HUES6 (cell line): ENCODE measurements at regions not wholly inside any gene's neighbourhood (a gene's known extent, or its start where the extent isn't known, plus 50 kb on each side); places are given as distances from the start of the nearest gene placed in this dataset.

Experiments used
- H3K27ac ChIP-seq: 2 replicates; pipeline ENCODE4 v1.7.0; 2013; ENCODE audit warnings: low read depth, mild to moderate bottlenecking, low read length, inconsistent platforms
- H3K27me3 ChIP-seq: 2 replicates; pipeline ENCODE4 v1.6.1; 2013; ENCODE audit warnings: low read length; ENCODE audit not compliant: control insufficient read depth, insufficient read depth
- H3K36me3 ChIP-seq: 2 replicates; pipeline ENCODE4 v1.6.1; 2013; ENCODE audit warnings: low read length; ENCODE audit not compliant: control insufficient read depth, insufficient read depth
- H3K4me1 ChIP-seq: 2 replicates; pipeline ENCODE4 v1.6.1; 2013; ENCODE audit warnings: low read length; ENCODE audit not compliant: control insufficient read depth, insufficient read depth
- H3K4me3 ChIP-seq: 2 replicates; pipeline ENCODE4 v1.5.1; 2013; ENCODE audit warnings: low read depth, low read length
- H3K9ac ChIP-seq: one replicate; pipeline ENCODE4 v1.6.1; 2013; ENCODE audit warnings: mild to moderate bottlenecking, low read length
- H3K9me3 ChIP-seq: 2 replicates; pipeline ENCODE4 v1.6.1; 2013; ENCODE audit warnings: low read depth, low read length; ENCODE audit not compliant: control insufficient read depth, insufficient read depth

DNA sequence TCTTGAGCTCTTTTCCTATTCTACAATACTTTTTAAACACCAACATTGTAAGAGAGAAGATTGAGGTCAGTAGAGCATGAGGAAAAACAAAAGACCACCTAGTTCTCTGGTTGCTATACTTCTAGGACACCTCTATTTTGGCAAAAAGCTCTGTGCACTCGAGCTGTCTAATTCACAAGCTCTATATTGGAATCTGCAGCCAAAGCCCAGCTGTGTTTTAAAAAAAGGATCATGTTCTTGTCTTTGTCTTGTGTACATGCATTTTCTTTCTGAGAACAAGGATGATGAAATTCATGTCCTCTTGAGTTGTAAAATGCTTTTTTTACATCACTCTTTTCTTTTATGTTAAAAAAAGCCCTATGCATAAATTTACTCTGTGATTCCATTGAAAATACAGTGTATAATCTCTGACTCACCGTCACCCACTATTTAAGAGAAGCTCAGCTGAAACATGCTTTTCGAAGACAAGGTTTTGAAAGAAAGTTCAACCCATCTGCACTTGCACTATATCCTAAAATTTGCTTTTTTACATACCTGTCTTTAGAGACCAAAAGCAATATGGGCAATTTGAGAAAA is 215.5 kb upstream of the VSTM2A start:
- H3K9me3 ChIP-seq = peaks cover 20% of the 10 kb centered on the region
- H3K9ac ChIP-seq = no peak overlapping the region
- H3K4me3 ChIP-seq = no peak overlapping the region
- no peak overlapping the region for H3K27ac ChIP-seq
- H3K36me3 ChIP-seq = no peaks in the 10 kb centered on the region
- H3K27me3 ChIP-seq = no peaks in the 10 kb centered on the region; the same call in 1 of the 2 replicates
- no peaks in the 10 kb centered on the region for H3K4me1 ChIP-seq

DNA sequence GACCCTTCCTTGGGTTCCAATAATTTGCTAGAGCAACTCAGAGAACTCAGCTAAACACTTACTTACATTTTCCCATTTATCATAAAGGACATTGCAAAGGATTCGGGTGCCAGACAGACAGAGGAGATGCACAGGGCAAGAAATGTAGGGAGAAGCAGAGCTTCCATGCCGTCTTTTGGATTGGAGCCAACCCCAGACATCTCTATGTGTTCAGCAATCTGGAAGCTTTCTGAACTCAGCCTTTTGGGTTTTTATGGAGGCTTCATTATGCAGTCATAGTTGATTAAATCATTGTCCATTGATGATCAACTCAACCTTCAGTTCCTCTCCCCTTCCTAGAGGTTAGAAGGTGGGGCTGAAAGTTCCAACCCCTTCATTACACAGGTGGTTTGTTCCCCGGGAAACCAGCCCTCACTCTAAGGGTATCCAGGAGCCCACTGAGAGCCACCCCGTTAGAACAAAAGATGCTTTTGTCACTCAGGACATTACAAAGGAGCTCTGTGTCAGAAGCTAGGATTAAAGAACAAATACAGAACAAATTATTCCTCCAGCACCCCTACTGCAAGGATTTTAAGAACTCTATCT is 211.9 kb upstream of the VSTM2A start:
- H3K36me3 ChIP-seq = no peaks in the 10 kb centered on the region
- H3K27me3 ChIP-seq = no peaks in the 10 kb centered on the region; the same call in 1 of the 2 replicates
- peaks cover 10% of the 10 kb centered on the region; the same call in 1 of the 2 replicates for H3K4me1 ChIP-seq
- H3K9ac ChIP-seq = no peak overlapping the region
- H3K27ac ChIP-seq = no peak overlapping the region
- no peaks in the 10 kb centered on the region for H3K9me3 ChIP-seq
- H3K4me3 ChIP-seq = no peak overlapping the region

DNA sequence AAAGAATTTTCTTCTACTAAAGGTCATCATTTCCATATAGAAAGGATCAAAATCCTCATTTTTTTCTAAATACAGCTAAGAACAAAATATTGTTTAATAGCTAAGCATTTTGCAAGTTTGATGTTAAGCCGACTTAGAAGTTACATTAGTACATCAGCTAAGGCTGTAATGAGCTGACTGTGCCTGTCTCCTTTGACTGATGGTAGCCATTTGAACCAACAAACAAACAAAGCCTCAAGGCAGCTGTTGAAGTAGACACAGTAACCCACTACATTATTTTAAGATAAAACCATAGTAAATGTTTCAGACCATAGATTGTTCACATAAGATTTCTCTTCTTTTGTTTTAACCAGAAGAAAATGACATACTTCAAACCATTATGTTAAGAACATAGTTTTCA is 210.9 kb upstream of the VSTM2A start:
- no peak overlapping the region for H3K4me3 ChIP-seq
- no peaks in the 10 kb centered on the region for H3K9me3 ChIP-seq
- H3K27ac ChIP-seq = no peak overlapping the region
- peaks cover 10% of the 10 kb centered on the region; the same call in 1 of the 2 replicates for H3K4me1 ChIP-seq
- H3K9ac ChIP-seq = no peak overlapping the region
- H3K36me3 ChIP-seq = no peaks in the 10 kb centered on the region
- H3K27me3 ChIP-seq = no peaks in the 10 kb centered on the region; the same call in 1 of the 2 replicates

DNA sequence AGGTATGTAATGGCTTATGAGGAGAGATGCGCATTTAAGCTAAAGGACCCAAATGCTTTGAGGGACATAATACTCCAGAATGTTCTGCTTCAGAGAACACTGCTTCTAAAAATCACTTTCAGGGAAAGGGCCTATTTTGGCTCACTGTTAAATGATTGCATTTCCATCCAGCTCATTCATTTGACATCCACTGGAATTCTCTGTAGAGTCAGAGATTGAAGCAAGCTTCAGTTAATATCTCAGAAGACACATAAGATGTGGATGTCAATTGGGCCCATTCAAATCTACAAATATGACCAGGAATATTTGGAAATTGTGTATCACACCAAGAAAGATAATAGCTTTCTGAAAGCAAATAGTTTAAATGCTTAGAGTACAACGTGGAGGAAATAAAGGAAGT is 209.9 kb upstream of the VSTM2A start:
- Histone ChIP-seq H3K9me3 (no peaks in the 10 kb centered on the region), H3K4me1 (peaks cover 10% of the 10 kb centered on the region; the same call in 1 of the 2 replicates), H3K4me3 (no peak overlapping the region)

DNA sequence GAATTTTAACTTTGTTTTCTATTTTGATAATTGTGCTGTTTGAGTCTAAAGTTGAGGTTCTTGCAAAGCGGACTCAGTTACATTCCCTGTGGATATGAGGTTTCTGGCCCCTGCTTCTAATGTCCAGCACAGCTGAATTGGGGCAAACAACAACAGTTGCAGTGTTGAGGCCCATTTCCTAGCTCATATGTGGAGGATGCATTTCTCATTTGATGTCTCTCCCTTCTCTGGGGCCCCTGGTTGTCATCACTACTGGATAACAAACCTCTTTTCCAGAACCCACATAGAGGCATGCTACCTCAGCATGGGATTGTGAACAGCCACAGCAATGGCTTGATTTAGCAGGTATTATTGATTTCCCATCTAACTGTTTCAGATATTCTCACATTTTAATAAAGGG is 208.2 kb upstream of the VSTM2A start:
- H3K9me3 ChIP-seq = no peaks in the 10 kb centered on the region
- no peak overlapping the region for H3K4me3 ChIP-seq
- H3K27me3 ChIP-seq = no peaks in the 10 kb centered on the region
- no peak overlapping the region for H3K27ac ChIP-seq
- no peaks in the 10 kb centered on the region for H3K36me3 ChIP-seq
- peaks cover 10% of the 10 kb centered on the region; the same call in 1 of the 2 replicates for H3K4me1 ChIP-seq
- no peak overlapping the region for H3K9ac ChIP-seq

More for the DNA sequence above, 209.9 kb upstream of the VSTM2A start:
- Histone ChIP-seq H3K36me3 (no peaks in the 10 kb centered on the region), H3K9ac (no peak overlapping the region), H3K27ac (no peak overlapping the region), H3K27me3 (no peaks in the 10 kb centered on the region; the same call in 1 of the 2 replicates)

DNA sequence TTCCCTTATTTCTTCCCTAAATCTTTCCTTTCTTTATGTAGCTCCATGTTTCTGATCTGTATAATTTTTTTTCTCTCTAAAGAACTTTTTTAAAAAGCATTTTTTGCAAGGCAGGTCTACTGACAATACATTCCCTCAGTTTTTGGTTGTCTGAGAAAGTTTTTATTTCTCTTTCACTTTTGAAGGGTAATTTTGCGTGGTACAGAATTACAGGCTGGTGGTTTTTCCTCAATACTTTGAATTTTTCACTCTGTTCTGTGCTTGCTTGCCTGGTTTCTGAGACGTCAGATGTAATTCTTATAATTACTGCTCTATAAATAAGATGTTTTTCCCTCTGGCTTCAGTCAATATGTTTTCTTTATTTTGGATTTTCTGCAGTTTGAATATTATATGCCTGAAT is 205.4 kb upstream of the VSTM2A start:
- no peaks in the 10 kb centered on the region for H3K36me3 ChIP-seq
- no peak overlapping the region for H3K4me3 ChIP-seq
- H3K9me3 ChIP-seq = no peaks in the 10 kb centered on the region
- peaks cover 10% of the 10 kb centered on the region; the same call in 1 of the 2 replicates for H3K4me1 ChIP-seq
- no peaks in the 10 kb centered on the region for H3K27me3 ChIP-seq
- H3K27ac ChIP-seq = no peak overlapping the region
- no peak overlapping the region for H3K9ac ChIP-seq

DNA sequence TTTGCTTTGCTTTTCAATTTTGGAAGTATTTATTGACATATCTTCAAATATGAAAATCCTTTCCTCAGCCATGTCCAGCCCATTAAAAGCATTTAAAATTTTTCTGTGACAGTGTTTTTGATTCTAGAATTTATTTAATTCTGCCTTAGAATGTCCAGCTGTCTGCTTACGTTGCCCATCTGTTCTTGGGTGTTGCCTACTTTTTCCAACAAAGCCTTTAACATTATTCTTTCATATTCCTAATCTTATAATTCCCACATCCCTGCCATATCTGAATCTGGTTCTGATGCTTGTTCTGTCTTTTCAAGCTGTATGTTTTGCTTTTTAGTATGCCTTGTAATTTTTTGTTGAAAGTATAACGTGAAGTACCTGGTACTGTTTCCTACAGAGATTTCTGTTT is 204.7 kb upstream of the VSTM2A start:
- Histone ChIP-seq H3K36me3 (no peaks in the 10 kb centered on the region), H3K4me1 (peaks cover 7% of the 10 kb centered on the region; the same call in 1 of the 2 replicates), H3K4me3 (no peak overlapping the region), H3K27me3 (no peaks in the 10 kb centered on the region), H3K9ac (no peak overlapping the region), H3K27ac (no peak overlapping the region), H3K9me3 (no peaks in the 10 kb centered on the region)

DNA sequence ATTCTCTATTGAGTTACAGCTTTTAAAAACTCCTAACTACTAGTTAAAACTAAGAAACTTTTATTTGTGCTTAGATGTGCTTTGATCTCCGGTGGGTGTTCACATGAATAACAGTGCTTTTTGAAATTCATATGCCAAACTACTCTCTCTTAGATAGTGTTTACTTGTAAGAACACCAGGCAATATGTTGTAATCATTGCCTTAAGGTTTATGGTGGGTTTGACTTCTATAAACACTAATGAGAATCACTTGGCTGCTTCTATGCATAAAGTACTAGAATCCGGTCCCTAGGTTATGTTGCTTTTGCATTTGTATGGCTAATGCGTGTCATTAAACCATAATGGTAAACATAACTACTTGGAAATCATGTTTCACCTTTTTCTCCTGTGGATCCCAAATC is 203.9 kb upstream of the VSTM2A start:
- no peaks in the 10 kb centered on the region for H3K9me3 ChIP-seq
- no peak overlapping the region for H3K4me3 ChIP-seq
- H3K27me3 ChIP-seq = no peaks in the 10 kb centered on the region
- peaks cover under 1% of the 10 kb centered on the region; the same call in 1 of the 2 replicates for H3K4me1 ChIP-seq
- H3K36me3 ChIP-seq = no peaks in the 10 kb centered on the region
- no peak overlapping the region for H3K27ac ChIP-seq
- H3K9ac ChIP-seq = no peak overlapping the region

DNA sequence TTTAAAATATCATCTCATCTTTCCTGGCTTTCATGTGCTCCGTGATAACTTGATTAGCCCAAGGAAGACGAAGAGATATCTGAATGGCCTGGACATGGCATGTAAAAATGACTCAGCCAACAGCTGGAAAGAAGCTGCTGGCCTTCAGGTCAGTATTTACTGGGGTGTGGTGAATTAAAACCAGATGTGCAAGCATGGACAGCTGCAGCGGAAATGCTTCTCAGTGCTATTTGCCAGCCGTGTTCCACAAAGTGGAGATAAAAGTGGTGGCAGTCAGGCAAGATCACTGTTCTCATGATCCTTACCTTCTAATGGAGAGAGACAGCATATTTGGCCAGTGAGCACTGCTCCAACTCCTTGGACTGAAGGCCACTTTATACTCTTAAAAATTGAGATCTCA is 203.1 kb upstream of the VSTM2A start:
- no peak overlapping the region for H3K9ac ChIP-seq
- H3K27ac ChIP-seq = no peak overlapping the region
- no peaks in the 10 kb centered on the region for H3K27me3 ChIP-seq
- H3K4me1 ChIP-seq = no peaks in the 10 kb centered on the region
- no peak overlapping the region for H3K4me3 ChIP-seq
- no peaks in the 10 kb centered on the region for H3K36me3 ChIP-seq
- no peaks in the 10 kb centered on the region for H3K9me3 ChIP-seq

DNA sequence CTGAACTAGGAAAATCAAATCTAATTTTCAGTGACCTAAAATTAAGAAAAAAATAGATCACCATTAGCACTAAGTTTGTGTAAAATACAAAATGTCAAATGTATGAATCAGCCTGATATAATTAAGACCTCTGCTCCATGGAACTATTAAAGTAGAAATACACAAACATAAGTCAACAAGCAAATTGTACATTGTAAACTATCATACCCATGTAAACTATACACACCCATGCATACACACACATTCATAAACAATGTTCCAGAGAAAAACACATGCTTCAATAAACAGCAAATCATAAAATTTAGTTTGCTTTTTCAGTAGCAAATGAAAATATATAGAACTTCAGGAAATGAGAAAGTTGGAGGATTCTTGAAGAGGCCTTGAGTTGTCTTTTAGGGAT is 199.7 kb upstream of the VSTM2A start:
- no peaks in the 10 kb centered on the region for H3K27me3 ChIP-seq
- no peaks in the 10 kb centered on the region for H3K4me1 ChIP-seq
- H3K9ac ChIP-seq = no peak overlapping the region
- H3K4me3 ChIP-seq = no peak overlapping the region
- H3K36me3 ChIP-seq = no peaks in the 10 kb centered on the region
- no peak overlapping the region for H3K27ac ChIP-seq
- H3K9me3 ChIP-seq = no peaks in the 10 kb centered on the region

DNA sequence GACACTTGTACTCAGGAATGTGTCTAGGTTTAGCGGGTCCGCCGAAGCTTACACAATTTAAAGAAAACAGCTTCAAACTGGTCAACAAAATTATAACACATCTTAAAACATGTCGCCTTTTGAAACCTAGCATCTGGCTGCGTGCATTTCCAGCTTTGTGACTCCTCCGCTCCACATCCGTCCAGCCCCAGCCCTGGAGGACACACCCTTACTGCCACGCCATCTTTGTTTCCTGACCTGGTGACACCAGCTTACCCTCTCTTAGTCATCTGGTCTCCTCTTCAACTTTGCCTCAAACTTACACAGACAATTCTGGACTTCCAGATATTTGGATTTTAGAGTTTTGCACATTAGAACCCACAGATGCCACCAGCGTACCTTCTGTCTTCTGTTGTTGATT is 198.7 kb upstream of the VSTM2A start:
- H3K27me3 ChIP-seq = no peaks in the 10 kb centered on the region
- H3K4me1 ChIP-seq = no peaks in the 10 kb centered on the region
- H3K4me3 ChIP-seq = no peak overlapping the region
- H3K27ac ChIP-seq = no peak overlapping the region
- no peak overlapping the region for H3K9ac ChIP-seq
- no peaks in the 10 kb centered on the region for H3K9me3 ChIP-seq
- no peaks in the 10 kb centered on the region for H3K36me3 ChIP-seq
